ENCODE measurements at regions not wholly inside any gene's neighbourhood (a gene's known extent, or its start where the extent isn't known, plus 50 kb on each side); places are given as distances from the start of the nearest gene placed in this dataset.
A peak's percentile ranks its signal among the peaks of the same experiment; 100 is the strongest.
"Not testable (repeated sequence)": the region's sequence is repeated elsewhere in the genome, so short reads cannot be mapped to it uniquely, and the experiment has no call there.

- no peak for DNase-seq
Observed at GRCh38 chr14:21791749-21792148, 118.1 kb upstream of the OR4E1 start.

GRCh38 chr14:21788687-21789086 is 115.1 kb upstream of the OR4E1 start:
- DNase-seq = not testable (repeated sequence)

DNA sequence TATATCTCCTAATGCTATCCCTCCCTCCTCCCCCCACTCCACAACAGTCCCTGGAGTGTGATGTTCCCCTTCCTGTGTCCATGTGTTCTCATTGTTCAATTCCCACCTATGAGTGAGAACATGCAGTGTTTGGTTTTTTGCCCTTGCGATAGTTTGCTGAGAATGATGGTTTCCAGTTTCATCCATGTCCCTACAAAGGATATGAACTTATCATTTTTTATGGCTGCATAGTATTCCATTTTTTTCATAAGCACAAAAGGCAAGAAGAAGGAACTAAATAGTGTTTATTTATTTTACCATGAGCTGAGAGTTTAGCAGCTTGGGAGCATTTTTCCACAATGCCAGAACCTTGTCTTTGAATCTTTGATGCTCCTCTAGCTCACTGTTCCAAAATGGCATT is 113.6 kb upstream of the OR4E1 start:
- DNase-seq = not testable (repeated sequence)

DNA sequence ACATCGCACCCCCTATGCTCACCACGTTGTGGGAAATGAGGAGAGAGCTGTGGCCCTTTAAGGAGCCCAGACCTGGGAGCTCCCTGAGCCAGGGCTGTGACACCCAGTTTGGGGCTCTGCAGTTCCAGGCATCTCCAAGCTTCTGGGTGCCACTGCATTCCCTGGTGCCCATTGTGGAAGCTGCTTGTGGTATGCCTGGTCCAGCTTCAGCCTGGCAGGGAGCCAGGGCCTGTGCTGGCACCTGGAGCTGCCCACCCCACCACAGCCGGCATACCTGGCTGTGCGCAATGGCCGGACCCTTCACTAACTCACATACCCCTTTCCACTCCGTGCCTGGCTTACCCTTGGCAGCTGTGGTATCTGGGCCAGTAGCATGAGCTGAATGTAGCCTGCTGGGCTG is 107.9 kb upstream of the OR4E1 start:
- no peak for DNase-seq

DNA sequence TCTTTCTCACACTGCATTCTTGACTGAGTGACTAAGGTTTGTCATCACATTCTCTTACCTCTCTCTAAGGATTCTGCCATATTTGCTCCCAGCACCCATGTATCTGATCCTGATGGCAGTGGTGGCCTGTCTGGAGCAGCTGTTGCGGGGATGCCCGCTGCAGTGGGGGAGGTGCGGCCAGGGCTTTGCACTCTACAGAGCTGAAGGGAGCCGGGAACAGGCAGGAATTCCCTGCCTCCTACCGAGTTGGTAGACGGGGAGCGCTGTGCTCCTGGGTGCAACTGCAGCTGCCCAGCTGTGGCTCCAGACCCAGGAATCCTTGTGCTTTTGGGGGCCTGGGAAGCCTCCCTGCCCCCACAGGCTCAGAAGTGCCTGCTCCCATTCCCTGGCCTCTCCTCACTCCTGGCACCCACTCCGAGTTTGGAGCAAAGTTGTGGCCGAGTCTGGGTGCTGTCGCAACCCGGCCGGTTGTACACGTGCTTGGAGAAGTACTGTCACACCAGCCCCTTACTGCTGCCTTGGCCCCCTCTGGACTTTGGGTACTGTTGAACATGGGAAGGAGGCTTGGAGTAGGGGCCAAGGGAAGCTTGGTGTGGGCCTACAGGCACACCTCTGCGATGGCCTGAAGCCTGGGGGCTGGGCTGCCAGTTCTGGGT is 106.9 kb upstream of the OR4E1 start:
- no peak for DNase-seq

DNA sequence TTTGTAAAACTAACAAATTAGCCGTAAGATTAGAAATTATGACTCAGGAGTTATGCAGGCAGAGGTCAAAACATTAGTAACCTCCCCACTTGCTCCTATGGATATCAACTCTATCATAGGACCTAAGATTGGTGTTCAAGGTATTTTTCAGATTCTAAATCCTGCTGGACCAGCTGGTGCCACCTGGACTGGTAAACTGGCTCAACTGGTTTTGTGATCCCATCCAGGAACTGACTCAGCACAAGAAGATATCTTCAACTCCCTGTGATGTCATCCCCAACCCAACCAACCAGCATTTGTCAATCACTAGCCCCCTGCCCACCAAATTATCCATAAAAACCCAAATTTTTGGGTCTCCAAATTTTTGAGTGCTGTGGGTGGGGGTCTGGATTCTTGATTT is 98.1 kb upstream of the OR4E1 start:
- DNase-seq = no peak

GRCh38 chr14:21768875-21769257 is 95.2 kb upstream of the OR4E1 start:
- DNase-seq = no peak

- DNase-seq = no peak
Observed at GRCh38 chr14:21768116-21768874, 94.7 kb upstream of the OR4E1 start.

- not testable (repeated sequence) for DNase-seq
Observed at GRCh38 chr14:21760360-21760759, 86.7 kb upstream of the OR4E1 start.

DNA sequence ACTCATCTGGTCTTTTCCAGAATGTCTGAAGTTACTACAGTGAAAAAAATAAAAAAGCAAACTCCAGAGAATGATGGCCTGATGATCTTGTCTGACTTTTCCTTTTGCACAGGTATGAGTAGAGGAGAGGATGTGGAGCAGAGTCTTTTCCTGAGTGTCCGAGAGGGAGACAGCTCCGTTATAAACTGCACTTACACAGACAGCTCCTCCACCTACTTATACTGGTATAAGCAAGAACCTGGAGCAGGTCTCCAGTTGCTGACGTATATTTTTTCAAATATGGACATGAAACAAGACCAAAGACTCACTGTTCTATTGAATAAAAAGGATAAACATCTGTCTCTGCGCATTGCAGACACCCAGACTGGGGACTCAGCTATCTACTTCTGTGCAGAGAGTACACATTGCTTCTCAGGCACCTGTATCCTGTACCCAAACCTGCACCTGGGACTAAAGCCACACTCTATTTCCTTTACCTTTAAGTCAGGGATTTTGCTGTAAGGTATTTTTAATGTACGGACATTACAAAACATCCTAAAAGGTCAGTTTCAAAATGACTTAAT is 75.8 kb upstream of the OR4E1 start:
- DNase-seq = no peak

DNA sequence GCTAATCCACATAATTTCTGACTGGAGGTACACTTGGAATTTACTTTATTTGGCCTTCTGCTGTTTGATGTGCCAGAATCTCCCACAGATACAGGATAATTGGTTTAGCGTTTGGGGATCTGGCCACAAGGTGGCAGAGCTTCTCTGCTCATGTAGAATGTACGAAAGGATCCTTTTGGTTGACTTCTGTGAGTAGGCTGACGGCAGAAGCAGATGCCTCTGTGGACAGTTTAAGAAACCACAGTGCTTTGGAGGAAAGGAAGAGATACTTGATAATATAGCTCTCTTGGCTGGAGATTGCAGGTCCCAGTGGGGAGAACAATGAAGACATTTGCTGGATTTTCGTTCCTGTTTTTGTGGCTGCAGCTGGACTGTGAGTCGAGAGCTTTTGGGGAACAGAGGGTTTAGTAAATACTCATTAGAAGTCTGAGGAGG is 75.3 kb upstream of the OR4E1 start:
- DNase-seq = no peak

GRCh38 chr14:21735639-21736307 is 62.2 kb upstream of the OR4E1 start:
- no peak for DNase-seq

DNA sequence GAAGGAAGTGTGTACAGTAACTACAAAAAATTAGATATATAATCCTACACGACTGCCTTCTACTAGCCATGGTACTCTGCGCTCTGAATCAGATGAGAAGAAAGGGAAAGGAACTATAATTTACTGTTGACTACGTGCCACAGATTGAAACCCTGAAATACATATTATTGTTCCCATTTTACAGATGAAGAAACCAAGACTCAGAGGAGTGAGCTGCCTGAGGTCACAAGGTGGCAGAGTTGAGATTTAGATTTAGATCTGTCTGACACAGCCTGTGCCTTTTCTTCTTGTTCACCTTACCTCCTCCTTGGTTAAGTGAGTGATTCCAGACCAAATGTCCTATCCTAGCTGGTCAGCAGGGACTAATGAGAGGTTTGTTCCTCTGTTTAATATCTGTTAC is 61.6 kb upstream of the OR4E1 start:
- no peak for DNase-seq

- peak; percentile 30 for DNase-seq
Observed at GRCh38 chr14:21734457-21735074, 60.9 kb upstream of the OR4E1 start.

DNA sequence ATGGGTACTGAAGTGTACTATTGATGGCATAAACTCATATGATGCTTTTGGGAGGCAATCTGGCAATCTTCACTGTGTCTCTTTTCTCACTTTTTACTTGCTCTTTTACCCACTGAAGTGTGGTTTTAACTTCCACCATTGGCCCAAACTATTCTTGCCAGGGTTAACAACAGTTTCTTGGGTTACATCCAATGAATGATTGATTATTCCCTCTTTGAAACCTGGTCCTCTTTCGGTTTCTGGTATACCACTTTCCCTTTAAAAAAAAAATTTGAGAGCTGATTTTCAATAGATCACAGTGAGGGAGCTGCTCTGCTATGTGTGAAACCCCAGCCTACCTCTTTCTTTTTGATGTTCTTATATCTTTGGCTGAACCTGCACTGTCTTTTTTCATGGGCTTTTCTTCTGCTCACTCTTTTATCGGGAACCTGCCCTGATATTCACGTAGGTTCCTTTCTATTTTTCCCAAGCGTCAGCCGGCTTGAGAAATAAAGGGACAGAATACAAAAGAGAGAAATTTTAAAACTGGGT is 56.1 kb upstream of the OR4E1 start:
- no peak for DNase-seq

DNA sequence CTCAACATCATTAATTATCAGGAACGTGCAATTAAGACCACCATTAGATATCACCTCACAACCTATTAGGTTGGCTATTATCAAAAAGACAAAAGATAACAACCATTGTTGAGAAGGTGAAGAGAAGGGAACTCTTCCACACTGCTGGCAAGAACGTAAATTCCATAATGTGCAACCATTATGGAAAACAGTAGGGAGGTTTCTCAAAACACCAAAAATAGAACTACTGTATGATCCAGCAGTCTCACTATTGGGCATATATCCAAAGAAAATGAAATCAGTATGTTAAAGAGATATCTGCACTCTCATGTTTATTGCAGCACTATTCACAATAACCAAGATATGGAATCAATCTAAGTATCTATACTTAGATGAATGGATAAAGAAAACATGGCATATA is 51.6 kb upstream of the OR4E1 start:
- DNase-seq = no peak

GRCh38 chr14:21724090-21724973 is 50.7 kb upstream of the OR4E1 start:
- no peak for DNase-seq

GRCh38 chr14:21723431-21724045 is 49.9 kb upstream of the OR4E1 start:
- peak; percentile 15 for DNase-seq
